ENCODE measurements at regions not wholly inside any gene's neighbourhood (a gene's known extent, or its start where the extent isn't known, plus 50 kb on each side); places are given as distances from the start of the nearest gene placed in this dataset.

DNA sequence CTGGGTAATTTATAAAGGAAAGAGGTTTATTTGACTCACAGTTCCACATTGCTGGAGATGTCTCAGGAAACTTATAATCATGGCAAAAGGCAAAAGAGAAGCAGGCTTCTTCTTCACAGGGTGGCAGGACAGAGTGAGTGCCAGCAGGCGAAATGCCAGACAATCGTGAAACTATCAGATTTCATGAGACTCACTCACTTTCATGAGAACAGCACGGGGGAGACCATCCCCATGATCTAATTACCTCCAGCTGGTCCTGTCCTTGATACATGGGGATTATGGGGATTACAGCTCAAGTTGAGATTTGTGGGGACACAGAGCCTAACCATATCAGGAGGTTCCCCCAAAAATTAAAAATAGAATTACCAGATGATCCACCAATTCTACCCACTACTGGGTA lies 675.5 kb upstream of the SLC8A1 start:
- ChIA-PET POLR2A (no interaction called here), CTCF (no interaction called here)
- peak; percentile 49 for FAIRE-seq
- Histone ChIP-seq H3K4me1 (no peaks in the 10 kb centered on the region), H3K9me3 (no peaks in the 10 kb centered on the region), H3K4me2 (no peak overlapping the region), H3K4me3 (no peak overlapping the region), H3K27ac (no peak overlapping the region)
- TF ChIP-seq MAZ (IDR thresholded peaks at IDR 0.05; ENCODE audit: borderline replicate concordance, low read depth, low read length), result no peak
- TF ChIP-seq ZNF302 (CRISPR knock-in tag; IDR thresholded peaks at IDR 0.05), result no peak
- no peak for TF ChIP-seq CHD4 (IDR thresholded peaks at IDR 0.05; ENCODE audit: borderline replicate concordance)
- TF ChIP-seq KDM5A (IDR thresholded peaks at IDR 0.05), result no peak
- no peak for TF ChIP-seq ZSCAN20 (CRISPR knock-in tag; IDR thresholded peaks at IDR 0.05)
- TF ChIP-seq RAD21 (conservative IDR thresholded peaks at IDR 0.05 in 1 of 2, IDR thresholded peaks at IDR 0.05 in 1 of 2), result no peak
- TF ChIP-seq, protein P1, sequence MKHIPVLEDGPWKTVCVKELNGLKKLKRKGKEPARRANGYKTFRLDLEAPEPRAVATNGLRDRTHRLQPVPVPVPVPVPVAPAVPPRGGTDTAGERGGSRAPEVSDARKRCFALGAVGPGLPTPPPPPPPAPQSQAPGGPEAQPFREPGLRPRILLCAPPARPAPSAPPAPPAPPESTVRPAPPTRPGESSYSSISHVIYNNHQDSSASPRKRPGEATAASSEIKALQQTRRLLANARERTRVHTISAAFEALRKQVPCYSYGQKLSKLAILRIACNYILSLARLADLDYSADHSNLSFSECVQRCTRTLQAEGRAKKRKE (CRISPR knock-in tag; IDR thresholded peaks at IDR 0.05; ENCODE audit: low read depth), result no peak
- no peak for TF ChIP-seq POLR2AphosphoS2 (conservative IDR thresholded peaks at IDR 0.05; ENCODE audit: low read length)
- TF ChIP-seq HOXB13 (CRISPR knock-in tag; IDR thresholded peaks at IDR 0.05; ENCODE audit: low read depth), result no peak
- no peak for TF ChIP-seq CBX2 (IDR thresholded peaks at IDR 0.05; ENCODE audit: borderline replicate concordance, low read depth)
- TF ChIP-seq SMC3 (IDR thresholded peaks at IDR 0.05), result no peak
- WGBS (ENCODE audit: missing lambda C conversion rate), result 3% methylated on average over 3 of the region's 3 CpGs
- DNase-seq (ENCODE audit: low read depth in 1 of 2, low spot score in 1 of 2), result no peak
- no peak for ATAC-seq

DNA sequence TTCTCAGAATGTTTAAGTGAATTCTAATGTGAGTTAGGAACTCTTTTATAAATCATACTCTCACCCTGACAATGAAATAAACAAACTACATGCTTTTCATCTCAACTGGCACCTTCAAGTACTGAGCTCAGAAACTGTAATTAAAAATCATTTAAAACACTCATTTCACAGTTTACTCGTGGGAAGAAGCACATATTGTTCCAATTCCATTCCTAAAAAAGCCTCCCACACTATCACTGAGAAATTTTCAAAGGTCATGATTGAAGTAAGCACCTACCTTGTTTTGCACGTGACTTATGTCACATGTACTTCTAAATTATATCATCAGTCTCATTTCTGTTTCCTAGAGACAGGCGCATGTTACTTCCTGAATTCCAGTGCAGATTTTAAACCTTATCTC lies 678.1 kb upstream of the SLC8A1 start:
- Histone ChIP-seq H3K4me3 (no peak overlapping the region), H3K27ac (no peak overlapping the region), H3K4me2 (no peak overlapping the region), H3K9me3 (no peaks in the 10 kb centered on the region), H3K4me1 (no peaks in the 10 kb centered on the region)
- FAIRE-seq (no peak), ATAC-seq (no peak), DNase-seq (ENCODE audit: low read depth in 1 of 2, low spot score in 1 of 2) (no peak)
- WGBS (ENCODE audit: missing lambda C conversion rate), result 12% methylated on average over 3 of the region's 3 CpGs
- CTCF ChIA-PET, result interaction anchor here (0.5 kb wide), 1 partner anchor 52 kb away, joined by 3 read pairs; no protein-coding TSS in a partner anchor
- POLR2A ChIA-PET, result no interaction called here
- no peak for TF ChIP-seq RARB (CRISPR knock-in tag; IDR thresholded peaks at IDR 0.05)
- no peak for TF ChIP-seq CBX8 (IDR thresholded peaks at IDR 0.05)
- TF ChIP-seq ZSCAN20 (CRISPR knock-in tag; IDR thresholded peaks at IDR 0.05), result no peak
- TF ChIP-seq, protein P2, sequence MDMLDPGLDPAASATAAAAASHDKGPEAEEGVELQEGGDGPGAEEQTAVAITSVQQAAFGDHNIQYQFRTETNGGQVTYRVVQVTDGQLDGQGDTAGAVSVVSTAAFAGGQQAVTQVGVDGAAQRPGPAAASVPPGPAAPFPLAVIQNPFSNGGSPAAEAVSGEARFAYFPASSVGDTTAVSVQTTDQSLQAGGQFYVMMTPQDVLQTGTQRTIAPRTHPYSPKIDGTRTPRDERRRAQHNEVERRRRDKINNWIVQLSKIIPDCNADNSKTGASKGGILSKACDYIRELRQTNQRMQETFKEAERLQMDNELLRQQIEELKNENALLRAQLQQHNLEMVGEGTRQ (IDR thresholded peaks at IDR 0.05), result 0 out of 2 replicates have a peak, but pooled peaks have one; percentile 35

DNA sequence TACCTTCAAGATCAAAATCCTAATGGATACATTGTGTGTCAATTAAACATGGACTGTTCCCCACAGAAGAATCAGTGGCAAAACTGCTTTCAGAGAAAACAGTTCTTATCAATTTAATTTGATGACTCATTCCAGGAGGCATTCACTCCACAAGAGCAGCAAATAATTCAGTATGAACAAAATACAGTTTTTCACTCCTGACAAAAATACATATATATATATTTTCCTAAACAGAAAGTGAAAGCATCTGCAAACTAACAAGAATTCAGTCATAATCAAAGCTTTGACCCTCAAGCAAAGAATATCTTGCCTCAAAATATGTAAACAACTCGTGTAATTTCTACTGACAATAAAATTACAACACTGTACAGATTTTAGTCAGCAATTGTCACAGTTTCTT lies 685.1 kb upstream of the SLC8A1 start:
- Histone ChIP-seq H3K27ac (no peak overlapping the region), H3K4me1 (no peaks in the 10 kb centered on the region), H3K4me2 (no peak overlapping the region), H3K4me3 (no peak overlapping the region), H3K9me3 (no peaks in the 10 kb centered on the region)
- no peak for FAIRE-seq
- 2% methylated on average over 1 of the region's 1 CpG for WGBS (ENCODE audit: missing lambda C conversion rate)
- ChIA-PET CTCF (no interaction called here), POLR2A (no interaction called here)
- DNase-seq (ENCODE audit: low read depth in 1 of 2, low spot score in 1 of 2), result no peak
- no peak for ATAC-seq
- TF ChIP-seq JUNB (IDR thresholded peaks at IDR 0.05) (no peak), HDAC2 (IDR thresholded peaks at IDR 0.05) (no peak), FOSB (CRISPR knock-in tag; IDR thresholded peaks at IDR 0.05) (no peak), PHF8 (IDR thresholded peaks at IDR 0.05; ENCODE audit: borderline replicate concordance, low read depth) (no peak), HOXA7 (CRISPR knock-in tag; IDR thresholded peaks at IDR 0.05) (no peak), KDM1A (IDR thresholded peaks at IDR 0.05; ENCODE audit: low read depth) (no peak), EHF (CRISPR knock-in tag; IDR thresholded peaks at IDR 0.05) (no peak), HOXB13 (CRISPR knock-in tag; IDR thresholded peaks at IDR 0.05; ENCODE audit: low read depth) (no peak)

Measured in A549 (cell line).